ENCODE measurements at regions not wholly inside any gene's neighbourhood (a gene's known extent, or its start where the extent isn't known, plus 50 kb on each side); places are given as distances from the start of the nearest gene placed in this dataset.
A peak's percentile ranks its signal among the peaks of the same experiment; 100 is the strongest.
"Not testable (repeated sequence)": the region's sequence is repeated elsewhere in the genome, so short reads cannot be mapped to it uniquely, and the experiment has no call there.

- no peak for DNase-seq (ENCODE audit: low spot score)
Measured at GRCh38 chr7:79553811-79554555, 100.5 kb upstream of the MAGI2 start.

DNA sequence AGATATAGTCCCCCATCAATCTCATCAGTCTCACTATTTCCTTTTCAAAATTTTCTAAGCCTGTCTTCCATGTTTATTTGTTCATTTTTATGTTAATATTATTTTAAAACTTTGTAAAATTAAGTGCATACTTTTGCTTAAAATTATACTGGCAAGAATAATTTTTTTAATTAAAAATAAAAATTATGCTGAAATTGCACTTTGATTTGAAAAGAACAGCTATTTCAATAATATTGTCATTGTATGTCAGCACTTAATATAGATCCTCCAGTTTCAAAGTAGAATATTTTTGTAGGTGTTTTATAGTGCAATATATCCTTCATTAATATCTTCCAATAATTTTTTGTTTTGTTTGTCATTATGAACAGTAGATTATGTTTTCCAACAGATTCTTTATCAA lies 99.0 kb upstream of the MAGI2 start:
- DNase-seq (ENCODE audit: low spot score): no peak

- DNase-seq (ENCODE audit: low spot score): peak; percentile 9
Measured at GRCh38 chr7:79548727-79549126, 95.3 kb upstream of the MAGI2 start.

- DNase-seq (ENCODE audit: low spot score): no peak
Measured at GRCh38 chr7:79547132-79547531, 93.7 kb upstream of the MAGI2 start.

- no peak for DNase-seq (ENCODE audit: low spot score)
Measured at GRCh38 chr7:79540592-79540991, 87.1 kb upstream of the MAGI2 start.

DNA sequence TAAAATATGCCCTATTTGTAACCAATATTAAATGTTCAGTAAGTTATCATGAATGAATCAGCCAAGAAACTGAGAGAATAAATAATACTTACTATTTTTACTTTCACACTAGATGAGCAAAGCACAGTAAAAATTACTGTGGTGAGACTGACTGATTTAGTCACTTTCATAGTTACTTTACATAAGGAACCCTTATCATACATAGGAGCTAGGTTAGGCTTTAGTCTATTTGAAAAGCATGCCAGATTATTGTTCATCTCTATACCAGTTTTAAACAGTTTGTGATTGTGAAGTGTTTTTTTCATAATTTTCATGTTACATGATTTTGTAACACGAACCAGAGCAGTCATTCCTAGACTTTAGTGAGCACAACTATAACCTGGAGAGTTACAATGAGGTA lies 80.7 kb upstream of the MAGI2 start:
- DNase-seq (ENCODE audit: low spot score): no peak

- no peak for DNase-seq (ENCODE audit: low spot score)
Measured at GRCh38 chr7:79531905-79532664, 78.6 kb upstream of the MAGI2 start.

DNA sequence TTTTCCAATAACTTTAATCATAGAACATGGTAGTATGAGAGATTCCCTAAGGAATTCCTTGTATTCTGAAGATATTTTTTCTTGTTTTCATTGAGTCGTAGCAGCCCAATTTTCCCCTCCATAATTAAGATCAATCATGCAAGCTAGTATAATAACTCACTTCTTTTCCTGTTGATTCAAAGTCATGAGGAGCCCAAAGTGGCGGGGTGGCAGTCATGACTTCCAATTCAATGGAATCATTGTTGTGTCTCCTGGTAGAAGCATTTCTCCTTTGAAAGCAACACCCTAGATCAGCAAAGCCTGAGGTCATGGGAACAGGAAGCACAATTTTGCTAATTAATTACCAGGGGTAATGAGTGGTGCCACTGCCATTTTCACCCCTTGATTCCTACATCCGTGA lies 77.6 kb upstream of the MAGI2 start:
- no peak for DNase-seq (ENCODE audit: low spot score)

GRCh38 chr7:79529881-79530235 lies 76.4 kb upstream of the MAGI2 start:
- no peak for DNase-seq (ENCODE audit: low spot score)

GRCh38 chr7:79529214-79529880 lies 75.9 kb upstream of the MAGI2 start:
- DNase-seq (ENCODE audit: low spot score): no peak

GRCh38 chr7:79528421-79528820 lies 75.0 kb upstream of the MAGI2 start:
- no peak for DNase-seq (ENCODE audit: low spot score)

- DNase-seq (ENCODE audit: low spot score): no peak
Measured at GRCh38 chr7:79524048-79524447, 70.6 kb upstream of the MAGI2 start.

DNA sequence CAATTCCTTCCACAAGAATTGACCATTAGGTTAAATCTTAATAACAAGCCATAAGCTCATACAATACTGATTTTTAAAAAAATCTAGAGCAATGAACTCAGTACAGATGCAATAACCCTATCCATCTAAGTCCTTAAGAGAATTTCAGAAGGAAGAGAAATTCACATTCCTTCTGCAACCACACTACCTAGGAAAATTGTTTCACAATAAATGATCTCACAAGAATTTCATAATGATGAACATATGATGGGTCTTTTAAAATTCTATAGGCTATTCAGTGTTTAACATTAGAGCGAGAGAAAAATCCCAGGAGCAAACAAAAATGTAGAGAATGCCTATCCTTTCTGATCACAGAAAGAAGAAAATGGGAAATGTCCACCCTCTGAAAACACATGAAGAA lies 70.0 kb upstream of the MAGI2 start:
- DNase-seq (ENCODE audit: low spot score): no peak

DNA sequence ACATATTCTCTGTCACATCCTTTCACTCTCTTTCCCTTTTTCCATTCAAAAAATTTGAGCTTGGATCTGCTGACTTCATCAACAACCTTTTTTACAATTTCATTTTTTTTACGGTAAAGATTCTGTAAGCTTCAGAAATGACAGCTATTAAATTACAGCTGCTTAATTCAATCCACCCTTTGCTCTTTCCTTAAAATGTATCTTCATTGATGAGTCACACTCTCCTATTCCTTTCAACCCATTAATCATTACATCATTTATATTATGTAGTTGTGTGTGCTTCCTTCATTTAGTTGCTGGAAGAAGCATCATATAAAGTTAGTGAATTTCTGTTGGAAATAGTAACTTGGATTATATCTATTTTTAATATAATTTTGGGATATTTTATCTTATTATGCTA lies 67.1 kb upstream of the MAGI2 start:
- DNase-seq (ENCODE audit: low spot score): no peak

DNA sequence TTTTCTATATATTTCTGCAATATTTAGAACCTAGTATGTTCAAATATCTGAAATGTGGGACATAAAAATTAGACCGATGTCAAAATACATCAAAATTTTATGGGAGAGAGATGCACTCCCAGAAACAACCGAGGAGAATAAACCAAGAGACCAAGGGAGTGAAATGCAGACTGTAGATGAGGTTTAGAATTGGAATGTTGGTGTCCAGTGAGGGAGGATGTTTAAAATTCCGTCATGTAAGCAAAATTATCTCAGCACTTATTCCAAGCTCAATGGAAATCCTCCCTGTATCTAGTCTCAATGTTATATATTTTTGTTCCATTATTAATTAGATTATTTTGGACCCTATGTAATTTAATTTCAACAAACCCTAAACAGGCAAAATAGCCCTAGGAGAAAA lies 61.9 kb upstream of the MAGI2 start:
- DNase-seq (ENCODE audit: low spot score): no peak

DNA sequence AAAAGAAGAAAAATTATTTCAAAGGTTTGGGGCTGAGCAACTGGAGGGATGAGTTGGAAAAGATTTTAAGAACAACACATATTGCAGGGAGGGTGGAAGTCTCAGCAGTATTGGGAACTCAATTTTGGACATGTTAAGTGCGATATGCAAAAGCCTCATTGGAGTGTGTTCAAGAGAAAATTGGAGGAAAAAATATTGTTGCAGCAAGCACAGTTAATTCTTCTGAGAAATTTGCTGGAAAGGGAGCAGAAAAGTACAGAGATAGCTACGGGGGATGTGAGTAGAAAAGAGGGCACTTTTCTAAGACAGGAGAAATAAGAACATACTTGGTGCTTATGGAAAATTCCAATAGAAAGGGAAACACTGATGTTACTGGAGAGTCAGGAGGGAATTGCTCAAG lies 59.8 kb upstream of the MAGI2 start:
- no peak for DNase-seq (ENCODE audit: low spot score)

DNA sequence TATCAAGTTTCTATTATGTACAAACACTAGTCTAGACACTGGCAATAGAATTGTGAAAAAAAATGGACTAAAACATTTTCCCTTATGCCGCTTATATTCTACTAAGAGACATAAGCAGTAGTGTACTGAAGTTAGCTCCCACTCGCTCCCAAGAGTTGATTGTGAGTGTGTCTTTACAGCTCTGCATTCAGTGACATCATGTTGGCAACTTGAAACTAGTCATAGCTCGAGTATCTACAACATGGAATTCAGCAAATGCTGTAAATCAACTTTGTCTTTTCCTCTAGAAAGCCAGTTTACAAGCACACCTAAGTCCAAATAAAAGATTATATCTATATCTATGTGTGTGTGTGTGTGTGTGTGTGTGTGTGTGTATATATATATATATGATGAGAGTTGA lies 58.8 kb upstream of the MAGI2 start:
- no peak for DNase-seq (ENCODE audit: low spot score)

DNA sequence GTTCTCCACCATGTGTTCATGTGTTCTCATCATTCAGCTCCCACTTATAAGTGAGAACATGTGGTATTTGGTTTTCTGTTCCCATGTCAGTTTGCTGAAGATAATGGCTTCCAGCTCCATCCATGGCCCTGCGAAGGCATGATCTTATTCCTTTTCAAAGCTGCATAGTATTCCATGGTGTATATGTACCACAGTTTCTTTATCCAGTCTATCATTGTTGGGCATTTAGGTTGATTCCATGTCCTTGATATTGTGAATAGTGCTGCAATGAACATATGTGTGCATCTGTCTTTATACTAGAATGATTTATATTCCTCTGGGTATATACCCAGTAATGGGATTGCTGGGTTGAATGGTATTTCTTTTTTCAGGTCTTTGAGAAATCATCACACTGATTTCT lies 57.6 kb upstream of the MAGI2 start:
- not testable (repeated sequence) for DNase-seq (ENCODE audit: low spot score)

DNA sequence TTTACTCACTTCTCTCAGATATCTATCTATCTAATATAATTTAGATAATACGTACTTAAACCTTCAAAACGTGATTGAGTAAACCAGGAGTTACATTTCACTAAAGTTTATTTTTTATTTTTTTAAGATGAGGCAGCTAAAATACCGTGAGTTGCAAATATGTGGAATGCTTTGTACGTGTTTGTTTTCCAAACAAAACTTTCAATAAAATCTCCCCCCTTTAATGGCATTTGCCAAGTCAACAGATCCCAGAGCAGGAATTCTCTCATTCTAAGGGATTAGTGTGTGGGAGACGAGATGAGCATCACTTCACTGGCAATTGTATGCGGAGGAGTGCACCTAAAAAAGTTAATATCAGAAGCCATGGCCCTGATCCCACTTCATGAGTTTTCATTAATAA lies 53.7 kb upstream of the MAGI2 start:
- no peak for DNase-seq (ENCODE audit: low spot score)

DNA sequence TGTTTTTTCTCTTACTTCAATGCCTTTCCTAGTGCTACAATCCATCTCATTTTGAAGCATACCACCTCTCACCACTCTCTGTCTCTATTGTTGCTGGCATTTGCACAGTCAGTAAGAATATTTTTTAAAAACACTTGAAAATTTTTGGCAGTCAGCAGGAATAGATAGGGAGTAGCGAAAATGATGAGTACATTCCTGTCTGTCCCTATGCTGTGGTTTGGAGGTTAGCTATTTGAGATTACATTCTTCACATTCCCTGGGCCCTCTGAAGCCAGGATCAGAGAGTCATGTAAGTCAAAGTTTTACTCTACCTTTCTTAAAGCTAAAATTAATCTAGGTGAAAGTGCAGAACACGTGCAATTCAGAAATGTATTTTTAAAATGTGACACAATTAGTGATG lies 53.0 kb upstream of the MAGI2 start:
- DNase-seq (ENCODE audit: low spot score): no peak

DNA sequence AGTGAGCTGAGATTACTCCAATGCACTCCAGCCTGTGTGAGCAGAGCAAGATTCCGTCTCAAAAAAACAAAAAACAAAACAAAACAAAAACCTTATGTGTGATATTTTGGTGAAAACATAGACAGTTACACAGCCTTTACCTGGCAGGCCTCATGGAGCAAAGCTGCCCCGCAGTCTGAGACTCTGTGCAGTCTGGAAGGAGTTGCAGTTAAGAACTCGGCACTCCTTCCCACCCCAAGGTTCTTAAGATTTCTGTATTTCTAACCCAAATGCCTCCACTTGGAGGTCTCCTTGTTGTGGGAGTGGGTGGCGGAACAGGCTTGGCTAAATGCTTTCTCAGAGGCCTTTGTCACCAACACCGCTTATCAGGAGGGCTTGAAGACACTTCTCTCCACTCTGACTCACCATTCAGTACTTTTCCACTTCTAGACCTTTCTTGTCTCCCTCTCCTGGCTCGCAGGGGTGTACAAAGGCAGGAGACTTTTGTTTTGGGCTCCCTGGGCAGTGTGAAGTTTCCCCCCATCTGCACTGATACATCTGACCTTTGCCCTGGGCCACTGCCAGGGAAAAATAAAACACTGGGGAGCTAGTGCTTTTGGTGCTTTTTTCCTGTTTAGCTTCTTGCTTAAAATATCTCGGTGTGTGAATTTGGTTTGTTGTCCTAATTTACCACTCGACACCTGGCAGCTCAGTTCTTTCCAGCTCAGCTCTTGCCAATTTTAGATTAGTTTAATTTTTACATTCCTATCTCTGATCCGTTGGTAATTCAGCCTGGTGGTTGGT lies 51.3 kb upstream of the MAGI2 start:
- DNase-seq (ENCODE audit: low spot score): no peak

All from SK-N-DZ (cell line).